HG02759 (cell line): ENCODE measurements at regions not wholly inside any gene's neighbourhood (a gene's known extent, or its start where the extent isn't known, plus 50 kb on each side); places are given as distances from the start of the nearest gene placed in this dataset.
"Not testable (repeated sequence)": the region's sequence is repeated elsewhere in the genome, so short reads cannot be mapped to it uniquely, and the experiment has no call there.

ENCODE experiments used
- ATAC-seq: cut with Tn5 transposase; IDR thresholded peaks from one replicate; pipeline ENCODE4 v1.9.1; 2021; ENCODE audit warnings: mild to moderate bottlenecking, moderate library complexity; ENCODE audit not compliant: unreplicated experiment

DNA sequence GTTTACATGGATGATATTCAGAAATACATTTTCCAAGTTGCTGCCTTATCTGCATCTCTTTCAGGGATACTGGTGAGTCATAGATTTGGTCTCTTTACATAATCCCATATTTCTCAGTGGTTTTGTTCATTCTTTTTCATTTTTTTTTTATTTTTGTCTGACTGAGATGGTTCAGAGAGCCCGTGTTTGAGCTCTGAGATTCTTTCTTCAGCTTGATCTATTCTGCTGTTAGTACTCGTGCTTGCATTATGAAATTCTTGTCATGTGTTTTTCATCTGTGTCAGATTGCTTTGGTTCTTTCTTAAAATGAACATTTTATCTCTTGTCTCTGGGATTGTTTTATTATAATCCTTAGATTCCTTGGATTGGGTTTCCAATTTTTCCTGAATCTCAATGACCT lies 317.3 kb downstream of the DOK5 start:
- no peak for ATAC-seq

DNA sequence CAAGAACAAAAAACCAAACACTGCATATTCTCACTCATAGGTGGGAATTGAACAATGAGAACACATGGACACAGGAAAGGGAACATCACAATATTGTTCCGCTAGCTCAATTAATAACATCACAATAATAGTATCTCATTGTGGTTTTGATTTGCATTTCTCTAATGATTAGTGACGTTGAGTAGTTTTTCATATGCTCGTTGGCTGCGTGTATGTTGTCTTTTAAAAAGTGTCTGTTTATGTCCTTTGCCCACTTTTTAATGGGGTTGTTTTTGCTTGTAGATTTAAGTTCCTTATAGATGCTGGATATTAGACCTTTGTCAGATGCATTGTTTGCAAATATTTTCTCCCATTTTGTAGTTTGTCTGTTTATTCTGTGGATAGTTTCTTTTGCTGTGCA lies 312.9 kb downstream of the DOK5 start:
- not testable (repeated sequence) for ATAC-seq

DNA sequence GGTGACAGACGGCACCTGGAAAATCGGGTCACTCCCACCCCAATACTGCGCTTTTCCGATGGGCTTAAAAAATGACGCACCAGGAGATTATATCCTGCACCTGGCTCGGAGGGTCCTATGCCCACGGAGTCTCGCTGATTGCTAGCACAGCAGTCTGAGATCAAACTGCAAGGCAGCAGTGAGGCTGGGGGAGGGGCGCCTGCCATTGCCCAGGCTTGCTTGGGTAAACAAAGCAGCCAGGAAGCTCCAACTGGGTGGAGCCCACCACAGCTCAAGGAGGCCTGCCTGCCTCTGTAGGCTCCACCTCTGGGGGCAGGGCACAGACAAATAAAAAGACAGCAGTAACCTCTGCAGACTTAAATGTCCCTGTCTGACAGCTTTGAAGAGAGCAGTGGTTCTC lies 307.4 kb downstream of the DOK5 start:
- ATAC-seq: not testable (repeated sequence)

DNA sequence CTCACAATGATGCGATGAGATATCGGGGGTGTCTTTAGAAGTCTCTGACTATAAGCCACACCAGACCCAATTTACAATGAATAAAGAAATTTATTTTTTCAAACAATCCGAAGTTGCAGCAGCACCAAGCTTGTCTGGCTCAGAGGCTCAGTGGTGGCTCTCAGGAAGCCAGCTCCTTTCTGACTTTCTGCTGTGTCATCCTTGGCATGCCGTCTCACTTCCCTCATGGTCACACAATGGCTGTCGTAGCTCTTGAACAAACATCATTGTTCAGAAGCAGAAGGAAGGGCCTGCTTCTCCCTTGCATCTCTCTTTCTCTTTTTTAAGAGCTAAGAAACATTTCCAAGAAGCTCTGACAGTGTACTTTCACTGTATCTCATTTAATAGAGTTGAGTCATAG lies 299.0 kb downstream of the DOK5 start:
- no peak for ATAC-seq

DNA sequence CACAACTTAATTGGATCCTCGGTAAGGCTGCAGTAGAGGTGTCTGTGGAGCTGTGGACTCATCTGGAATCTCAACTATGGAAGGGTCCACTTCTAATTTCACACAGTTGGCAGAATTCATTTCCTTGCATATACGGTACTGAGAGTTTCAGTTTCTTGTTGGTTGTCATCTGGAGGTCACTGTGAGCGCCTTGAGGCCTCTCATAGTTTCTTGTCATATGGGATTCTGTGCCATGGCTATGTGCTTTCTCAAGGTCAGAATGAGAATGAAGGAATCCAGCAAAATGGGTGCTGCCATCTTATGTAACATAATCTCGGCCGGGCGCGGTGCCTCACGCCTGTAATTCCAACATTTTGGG lies 298.2 kb downstream of the DOK5 start:
- ATAC-seq: no peak

DNA sequence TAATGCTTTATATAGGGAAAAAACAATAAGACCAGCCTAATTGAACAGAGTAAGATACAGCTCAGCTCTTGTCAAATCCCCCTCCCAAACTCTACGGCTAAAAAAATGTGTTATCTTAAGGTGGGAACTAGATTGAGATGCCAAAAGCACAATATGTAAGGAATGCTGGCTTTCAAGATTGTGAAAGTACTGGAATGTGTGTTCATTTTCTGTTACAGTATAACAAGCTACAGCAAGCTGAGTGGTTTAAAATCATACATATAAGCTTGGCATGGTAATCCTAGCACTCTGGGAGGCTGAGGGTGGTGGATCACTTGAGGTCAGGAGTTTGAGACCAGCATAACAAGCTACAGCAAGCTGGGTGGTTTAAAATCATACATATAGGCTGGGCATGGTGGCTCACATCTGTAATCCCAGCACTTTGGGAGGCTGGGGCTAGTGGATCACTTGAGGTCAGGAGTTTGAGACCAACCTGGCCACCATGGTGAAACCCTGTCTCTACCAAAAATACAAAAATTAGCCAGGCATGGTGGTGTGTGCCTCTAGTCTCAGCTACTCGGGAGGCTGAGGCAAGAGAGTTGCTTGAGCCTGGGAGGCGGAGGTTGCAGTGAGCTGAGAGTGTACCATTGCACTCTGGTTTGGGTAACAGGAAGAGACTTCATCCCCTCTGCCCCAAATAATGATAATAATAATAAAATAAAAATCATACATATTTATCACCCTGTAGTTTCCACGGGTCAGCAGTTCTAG lies 297.7 kb downstream of the DOK5 start:
- no peak for ATAC-seq

DNA sequence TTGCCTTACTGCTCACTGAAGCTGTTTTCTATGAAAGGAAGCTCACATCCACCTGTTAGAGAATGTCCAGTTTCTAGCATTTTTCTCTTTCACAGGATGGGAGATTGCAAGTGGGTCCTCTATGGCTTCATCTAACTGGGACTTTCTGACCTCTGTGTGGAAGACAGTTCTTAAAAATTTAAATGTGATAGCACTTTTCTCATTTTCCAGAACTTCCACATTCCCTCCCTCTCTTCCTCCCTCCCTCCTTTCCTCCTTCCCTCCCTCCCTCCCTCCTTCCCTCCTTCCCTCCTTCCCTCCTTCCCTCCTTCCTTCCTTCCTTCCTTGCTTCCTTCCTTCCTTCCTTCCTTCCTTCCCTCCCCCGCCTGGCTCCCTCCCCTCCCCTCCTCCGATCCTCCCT lies 291.1 kb downstream of the DOK5 start:
- no peak for ATAC-seq

DNA sequence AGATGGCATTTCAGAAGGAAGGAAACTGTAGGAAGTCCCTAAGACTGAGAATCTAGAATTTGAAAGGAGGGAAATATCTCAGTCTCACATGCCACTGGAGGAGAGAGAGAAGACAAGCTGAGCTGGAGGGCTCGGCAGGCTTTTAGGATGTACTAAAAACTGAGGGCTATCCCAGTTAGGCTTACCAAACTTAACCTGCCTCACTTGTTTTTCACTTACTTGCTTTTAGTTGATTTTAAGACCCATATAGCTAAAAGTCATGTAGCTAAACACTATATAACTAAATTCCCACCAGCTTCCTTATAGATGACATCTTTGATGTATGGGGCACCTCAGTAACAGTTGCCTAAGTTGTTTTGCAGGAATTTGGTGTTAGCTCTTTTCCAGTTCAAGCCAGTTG lies 288.0 kb downstream of the DOK5 start:
- no peak for ATAC-seq

DNA sequence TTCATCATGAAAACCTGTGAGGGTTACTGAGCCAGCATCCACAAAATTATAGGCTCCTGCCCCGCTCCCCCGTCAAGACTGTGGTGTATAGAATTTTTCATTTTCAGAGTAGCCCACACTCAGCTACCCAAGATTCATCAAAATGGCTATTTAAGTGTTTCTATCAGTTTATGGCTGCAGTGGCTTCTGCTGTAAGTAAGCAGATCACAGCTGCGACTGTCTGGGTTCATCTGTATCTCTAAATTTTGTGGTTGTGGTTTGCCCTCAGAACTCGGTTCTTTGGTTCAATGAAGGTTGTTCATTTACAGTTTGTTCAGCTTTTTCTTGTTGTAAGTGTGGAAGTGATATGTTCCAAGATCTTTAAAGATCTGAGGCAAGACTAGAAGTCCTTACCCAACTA lies 284.2 kb downstream of the DOK5 start:
- ATAC-seq: no peak

DNA sequence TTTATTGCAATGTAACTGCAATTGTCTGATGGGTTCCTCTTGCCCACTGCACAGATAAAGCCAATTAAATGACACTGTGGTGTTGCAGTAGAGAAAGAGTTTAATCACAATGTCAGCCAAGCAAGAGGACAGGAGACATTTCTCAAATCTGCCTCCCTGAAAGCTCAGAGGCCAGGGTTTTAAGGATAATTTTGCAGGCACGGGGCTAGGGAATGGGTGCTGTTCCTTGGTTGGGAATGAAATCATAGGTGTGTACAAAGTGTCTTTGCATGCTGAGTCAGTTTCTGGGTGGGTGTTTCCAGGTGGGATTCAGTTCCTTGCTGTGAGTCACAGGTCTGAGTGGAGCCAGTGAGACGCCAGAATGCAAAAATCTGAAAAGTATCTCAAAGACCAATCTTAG lies 271.4 kb downstream of the DOK5 start:
- no peak for ATAC-seq

DNA sequence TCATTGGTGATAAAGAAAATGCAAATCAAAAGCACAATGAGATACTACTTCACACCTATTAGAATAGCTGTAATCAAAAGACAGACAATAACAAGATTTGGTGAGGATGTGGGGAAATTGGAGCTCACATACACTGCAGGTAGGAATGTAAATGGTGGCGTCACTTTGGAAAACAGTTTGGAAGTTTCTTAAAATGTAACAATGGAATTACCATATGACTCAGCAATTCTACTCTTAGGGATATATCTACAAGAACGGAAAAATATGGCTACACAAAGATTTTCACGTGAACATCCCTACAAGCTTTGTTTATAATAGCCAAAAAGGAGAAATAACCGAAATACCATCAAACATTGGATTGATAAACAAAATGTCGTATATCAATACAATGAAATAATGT lies 270.4 kb downstream of the DOK5 start:
- no peak for ATAC-seq

DNA sequence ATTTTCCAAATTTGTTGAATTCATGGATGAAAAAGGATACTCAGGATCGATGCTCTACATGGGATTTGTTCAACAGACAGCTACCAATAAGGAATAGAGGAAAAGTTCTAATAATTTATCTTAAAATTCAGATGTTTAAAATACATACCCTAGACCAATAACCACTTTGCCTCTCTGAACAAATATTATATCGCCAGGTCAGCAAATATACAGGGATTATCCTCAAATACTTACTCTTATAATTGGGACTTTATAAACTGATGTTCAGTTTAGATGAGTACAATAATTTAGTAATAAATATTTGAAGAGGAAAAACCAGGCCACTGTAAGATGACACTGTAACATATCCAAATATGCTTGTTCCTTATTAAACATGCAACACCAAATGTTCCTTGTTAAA lies 268.7 kb downstream of the DOK5 start:
- ATAC-seq: no peak

DNA sequence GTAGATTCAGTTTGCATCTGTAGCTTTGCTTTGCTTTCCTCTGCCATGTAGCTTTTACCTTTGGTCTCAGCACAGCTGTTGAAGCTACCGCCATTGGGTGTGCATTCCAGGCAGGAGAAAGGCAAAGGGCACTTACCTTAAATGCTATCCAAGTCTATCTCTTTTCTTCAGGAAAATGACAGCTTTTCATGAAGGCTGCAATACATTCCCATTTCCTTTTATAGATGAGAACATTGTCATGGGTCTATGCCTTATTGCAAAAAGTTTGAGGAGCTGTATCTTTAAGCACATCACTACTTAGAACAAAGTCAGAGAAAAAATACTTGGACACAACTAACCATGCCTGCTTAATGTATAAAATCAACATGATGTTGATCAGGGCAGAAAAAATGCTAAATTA lies 266.8 kb downstream of the DOK5 start:
- ATAC-seq: no peak

DNA sequence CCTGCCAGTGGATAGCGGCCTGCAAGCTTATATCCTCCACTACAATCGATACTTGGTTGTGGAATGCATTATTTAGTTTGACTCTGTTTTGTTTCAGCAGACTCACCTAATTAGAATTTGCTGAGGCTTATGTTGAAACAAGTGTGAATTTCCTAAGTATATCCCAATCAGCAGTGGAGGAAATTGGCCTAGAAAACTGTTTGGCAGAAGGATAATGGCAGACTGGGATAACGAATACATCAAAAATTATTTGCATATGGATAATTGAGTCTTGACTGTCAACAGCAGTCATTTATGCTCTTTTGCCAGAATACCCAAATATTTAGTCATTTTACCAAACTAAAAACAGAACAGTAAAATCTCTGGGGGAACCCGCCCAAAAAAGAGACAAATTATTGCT lies 261.0 kb downstream of the DOK5 start:
- ATAC-seq: no peak

DNA sequence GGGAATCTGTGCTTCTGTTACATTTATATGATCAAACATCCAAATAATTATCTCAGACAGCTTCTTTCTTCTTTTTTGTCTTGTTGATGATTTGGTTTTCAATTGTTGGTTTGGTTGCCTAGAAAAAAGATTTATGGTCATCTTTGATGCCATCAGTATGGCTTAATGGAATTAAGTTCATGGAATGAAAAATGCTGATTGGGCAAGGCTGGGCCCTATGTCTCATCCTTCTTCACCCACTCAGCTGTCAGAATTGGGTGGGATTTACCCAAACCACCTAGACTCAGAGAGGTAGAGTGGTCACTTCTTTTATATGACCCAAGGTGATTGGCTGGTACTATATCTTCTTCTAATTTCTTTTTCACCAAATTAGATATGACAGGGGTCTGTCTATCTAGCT lies 258.3 kb downstream of the DOK5 start:
- no peak for ATAC-seq

DNA sequence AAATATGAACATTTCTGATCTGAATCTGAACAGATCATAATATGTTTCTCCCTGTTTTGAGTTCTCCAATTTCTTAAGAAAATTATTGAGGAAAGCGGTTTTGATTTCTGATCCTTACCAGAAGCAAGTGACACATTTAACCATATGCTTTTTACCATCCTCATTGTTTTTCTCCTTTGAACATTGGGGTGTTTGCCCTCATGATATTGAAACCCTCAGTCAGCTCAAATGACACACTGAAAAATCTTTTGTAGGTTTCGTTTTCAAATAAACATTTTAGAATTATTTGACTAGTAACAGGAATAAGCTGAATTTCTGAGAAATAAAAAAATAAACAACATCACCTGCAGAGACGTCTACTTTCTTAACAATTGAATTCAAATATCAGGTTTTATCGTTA lies 252.1 kb downstream of the DOK5 start:
- no peak for ATAC-seq

DNA sequence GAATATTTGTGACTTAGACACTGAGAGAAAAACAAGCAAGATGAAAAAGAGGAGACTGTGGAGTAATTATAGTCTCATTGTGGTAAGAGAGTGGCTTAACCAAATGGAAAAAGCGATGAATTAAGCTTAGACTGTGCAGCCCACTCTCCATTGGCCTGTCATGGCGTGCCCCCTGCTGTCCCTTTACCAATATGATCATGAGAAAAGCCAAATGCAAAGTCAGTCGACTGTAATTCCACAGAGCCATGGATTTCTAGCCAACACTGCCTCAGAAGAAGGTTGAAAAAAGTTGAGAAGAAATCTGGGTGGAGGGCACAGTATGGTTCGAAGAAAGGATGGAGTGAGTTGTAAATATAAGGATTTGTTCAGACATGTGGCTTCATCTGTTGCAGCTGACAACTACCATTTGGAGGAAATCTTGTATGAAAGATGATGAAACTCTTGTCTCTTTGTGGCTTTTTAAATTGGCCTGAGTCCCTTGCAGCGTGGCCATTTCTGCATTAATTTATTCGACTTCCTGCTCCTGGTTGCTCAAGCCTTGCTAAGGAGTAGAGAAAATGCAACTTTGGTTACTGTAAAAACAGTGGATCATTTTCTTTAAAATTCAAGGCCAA lies 251.4 kb downstream of the DOK5 start:
- ATAC-seq: no peak

DNA sequence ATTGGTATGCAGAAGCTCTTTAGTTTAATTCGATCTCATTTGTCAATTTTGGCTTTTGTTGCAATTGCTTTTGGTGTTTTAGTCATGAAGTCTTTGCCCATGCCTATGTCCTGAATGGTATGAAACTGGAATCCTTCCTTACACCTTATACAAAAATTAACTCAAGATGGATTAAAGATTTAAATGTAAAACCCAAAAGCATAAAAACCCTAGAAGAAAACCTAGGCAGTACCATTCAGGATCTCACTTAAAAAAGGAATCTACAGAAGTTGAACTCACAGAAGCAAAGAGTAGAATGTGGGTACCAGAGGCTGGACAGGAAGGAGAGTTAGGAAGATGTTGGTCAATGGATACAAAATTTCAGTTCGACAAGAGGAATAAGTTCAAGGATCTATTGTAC lies 249.9 kb downstream of the DOK5 start:
- ATAC-seq: not testable (repeated sequence)

DNA sequence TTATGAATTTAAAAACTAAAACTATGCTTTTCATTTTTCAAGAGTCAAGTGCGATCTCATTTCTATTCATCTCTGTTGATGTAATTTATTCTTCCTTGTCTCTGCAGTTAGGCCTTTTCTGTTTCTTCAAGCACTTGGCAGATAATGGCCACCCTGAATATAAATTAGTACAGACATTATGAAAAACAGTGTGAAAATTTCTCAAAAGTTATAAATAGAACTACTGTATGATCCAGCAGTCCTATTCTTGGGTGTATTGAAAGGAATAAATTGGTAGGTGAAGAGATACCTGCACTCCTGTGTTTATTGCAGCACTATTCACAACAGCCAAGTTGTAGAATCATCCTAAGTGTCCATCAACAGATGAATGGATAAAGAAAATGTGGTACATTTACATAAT lies 248.3 kb downstream of the DOK5 start:
- ATAC-seq: no peak

DNA sequence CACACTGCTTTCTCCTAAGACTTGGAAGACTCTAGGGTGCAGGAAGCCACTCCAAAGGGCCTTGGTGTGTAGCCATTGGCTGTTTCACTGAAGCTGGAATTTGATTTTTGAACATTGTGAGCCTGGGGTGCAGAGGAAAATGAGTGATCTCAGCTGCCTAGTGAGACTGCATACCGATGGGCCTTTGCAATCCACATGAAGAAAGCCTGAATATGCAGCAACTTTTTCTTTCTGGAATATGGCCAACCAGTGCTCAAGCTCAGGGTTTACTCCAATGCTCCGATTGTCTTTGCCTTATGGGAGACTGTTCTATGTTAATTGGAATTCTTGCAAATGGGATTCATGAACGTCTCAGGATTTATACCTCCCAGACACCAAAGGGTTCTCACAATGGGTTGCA lies 242.6 kb downstream of the DOK5 start:
- no peak for ATAC-seq

DNA sequence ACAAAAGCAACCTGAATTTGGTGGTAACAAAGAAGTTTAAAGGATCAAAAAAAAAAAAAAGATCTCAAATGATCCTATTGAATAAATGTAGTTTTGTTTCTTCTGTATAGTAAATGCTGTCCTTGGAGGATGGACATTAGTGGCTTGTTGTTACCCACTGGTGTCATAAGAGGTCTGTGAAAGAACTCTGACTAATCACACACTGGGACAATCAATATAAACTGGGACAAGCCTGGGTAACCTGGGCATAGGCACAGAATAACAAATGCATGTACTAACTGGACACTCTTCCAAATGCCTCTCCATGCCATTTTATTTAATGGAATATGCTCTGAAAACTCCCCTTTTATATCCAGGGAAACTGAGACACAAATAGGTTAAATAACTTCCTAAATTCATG lies 241.4 kb downstream of the DOK5 start:
- ATAC-seq: no peak

DNA sequence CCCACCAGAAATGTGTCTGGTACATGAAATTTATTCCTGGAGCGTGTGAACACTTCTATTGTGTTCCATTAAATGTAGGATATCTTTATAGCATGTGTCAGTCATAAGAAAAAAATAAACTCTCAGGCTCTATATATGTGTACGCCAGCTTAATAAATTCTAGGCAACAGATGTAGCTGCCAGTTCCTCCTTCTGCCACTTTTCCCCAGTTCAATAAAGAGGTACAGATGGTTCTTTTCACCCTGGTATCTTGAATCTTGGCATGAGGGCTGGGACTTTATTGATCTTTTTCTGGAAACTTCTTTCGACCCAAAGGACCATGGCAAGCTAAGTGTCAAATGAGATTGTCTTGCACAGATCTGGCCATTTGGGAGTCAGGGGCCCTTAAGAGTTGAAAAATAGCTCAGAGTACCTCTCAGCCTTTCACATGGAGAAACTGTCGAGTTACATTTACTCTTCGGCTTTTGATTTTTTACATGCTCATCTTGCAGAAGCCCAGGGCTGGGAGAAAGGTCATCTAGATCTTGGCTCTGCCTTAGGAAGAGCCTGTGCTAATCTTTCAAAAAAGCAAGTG lies 240.9 kb downstream of the DOK5 start:
- no peak for ATAC-seq

DNA sequence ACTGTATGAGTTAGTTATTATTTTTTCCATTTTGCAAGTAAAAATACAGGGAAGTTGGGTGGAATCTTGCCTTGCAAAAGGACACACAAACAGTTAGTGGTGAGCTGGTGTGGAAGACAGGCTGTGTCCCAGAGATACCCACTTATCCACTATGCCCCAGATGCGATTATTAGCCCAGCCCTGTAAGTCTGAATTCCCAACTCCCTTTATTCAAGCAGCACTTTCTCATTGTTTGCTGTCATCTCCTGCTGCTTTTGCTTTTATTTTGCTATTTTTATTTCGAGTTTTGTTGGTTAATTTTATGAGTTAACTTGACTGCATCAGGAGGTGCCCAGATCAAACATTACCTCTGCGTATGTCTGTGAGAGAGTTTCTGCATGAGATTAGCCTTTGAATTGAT lies 239.4 kb downstream of the DOK5 start:
- ATAC-seq: no peak
